Ascending aorta (tissue), 2 donors: ENCODE measurements at regions not wholly inside any gene's neighbourhood (a gene's known extent, or its start where the extent isn't known, plus 50 kb on each side); places are given as distances from the start of the nearest gene placed in this dataset.
"Not testable (repeated sequence)": the region's sequence is repeated elsewhere in the genome, so short reads cannot be mapped to it uniquely, and the experiment has no call there.

Source experiments
- DNase-seq, 2 donors: peaks; one replicate each; pipeline ENCODE4 v3.0.0-alpha.2; 2019; ENCODE audit warnings: low spot score in 2 of 2
- H3K27ac ChIP-seq, 2 donors: fragments of 200-600 bp; sonication (generic); one replicate each; pipeline ENCODE4 v1.5.1; 2016 to 2017; ENCODE audit warnings: mild to moderate bottlenecking in 1 of 2
- H3K27me3 ChIP-seq: fragments of 200-600 bp; sonication (generic); one replicate; pipeline ENCODE4 v1.5.1; 2017
- H3K36me3 ChIP-seq, 2 donors: fragments of 200-600 bp; sonication (generic); one replicate each; pipeline ENCODE4 v1.5.1; 2016
- H3K4me1 ChIP-seq, 2 donors: fragments of 200-600 bp; sonication (generic); one replicate each; pipeline ENCODE4 v1.5.1; 2016 to 2017; ENCODE audit warnings: mild to moderate bottlenecking in 1 of 2
- H3K4me3 ChIP-seq, 2 donors: fragments of 200-600 bp; sonication (generic); one replicate each; pipeline ENCODE4 v1.5.1; 2016 to 2017; ENCODE audit warnings: mild to moderate bottlenecking in 1 of 2
- H3K9me3 ChIP-seq, 2 donors: fragments of 200-600 bp; sonication (generic); one replicate each; pipeline ENCODE4 v1.5.1; 2016
- intact Hi-C: fragments of 100-400 bp; cut with DNase I; formaldehyde crosslinking; loops from one replicate; pipeline ENCODE4 v1.15.1; 2023
- TF ChIP-seq, protein P1 (sequence below), 3 experiments: fragments of 200-600 bp in 2 of 3; fragments of 450-650 bp in 1 of 3; sonication (generic) in 2 of 3; IDR thresholded peaks; one replicate each; pipeline ENCODE4 v1.5.1; 2016 to 2019; ENCODE audit warnings: antibody characterized with exemption in 3 of 3, mild to moderate bottlenecking in 1 of 3, moderate library complexity in 1 of 3

DNA sequence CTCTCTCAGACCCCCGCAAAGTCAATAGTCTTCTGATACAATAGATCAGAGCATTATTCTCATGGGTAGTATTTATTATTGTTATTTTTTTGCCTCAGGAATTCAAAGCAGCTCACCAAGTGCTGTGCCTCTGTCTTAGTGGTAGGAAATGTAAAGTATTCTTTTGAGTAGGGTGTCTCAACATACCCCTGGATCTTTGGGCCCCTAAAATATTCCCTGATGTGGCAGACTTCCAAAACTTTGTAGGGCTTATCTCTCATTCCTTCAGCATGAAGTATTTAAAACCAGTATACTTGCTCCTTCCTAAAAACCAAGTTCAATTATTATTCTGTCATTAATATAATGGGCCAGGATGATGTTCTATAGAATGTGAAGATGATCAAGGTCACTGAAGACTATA is 115.3 kb upstream of the ZNF827 start:
- peaks cover 0 to 8% of the 10 kb centered on the region in 2 donors for H3K4me1 ChIP-seq
- intact Hi-C loops, result loop anchor here (5.0 kb wide), 1 partner anchor 112 kb away; no protein-coding TSS in a partner anchor
- H3K27me3 ChIP-seq, result no peaks in the 10 kb centered on the region
- no peak overlapping the region for H3K4me3 ChIP-seq
- DNase-seq, result no peak
- no peaks in the 10 kb centered on the region for H3K9me3 ChIP-seq
- H3K27ac ChIP-seq, result no peak overlapping the region
- H3K36me3 ChIP-seq, result no peaks in the 10 kb centered on the region
- TF ChIP-seq, protein P1, sequence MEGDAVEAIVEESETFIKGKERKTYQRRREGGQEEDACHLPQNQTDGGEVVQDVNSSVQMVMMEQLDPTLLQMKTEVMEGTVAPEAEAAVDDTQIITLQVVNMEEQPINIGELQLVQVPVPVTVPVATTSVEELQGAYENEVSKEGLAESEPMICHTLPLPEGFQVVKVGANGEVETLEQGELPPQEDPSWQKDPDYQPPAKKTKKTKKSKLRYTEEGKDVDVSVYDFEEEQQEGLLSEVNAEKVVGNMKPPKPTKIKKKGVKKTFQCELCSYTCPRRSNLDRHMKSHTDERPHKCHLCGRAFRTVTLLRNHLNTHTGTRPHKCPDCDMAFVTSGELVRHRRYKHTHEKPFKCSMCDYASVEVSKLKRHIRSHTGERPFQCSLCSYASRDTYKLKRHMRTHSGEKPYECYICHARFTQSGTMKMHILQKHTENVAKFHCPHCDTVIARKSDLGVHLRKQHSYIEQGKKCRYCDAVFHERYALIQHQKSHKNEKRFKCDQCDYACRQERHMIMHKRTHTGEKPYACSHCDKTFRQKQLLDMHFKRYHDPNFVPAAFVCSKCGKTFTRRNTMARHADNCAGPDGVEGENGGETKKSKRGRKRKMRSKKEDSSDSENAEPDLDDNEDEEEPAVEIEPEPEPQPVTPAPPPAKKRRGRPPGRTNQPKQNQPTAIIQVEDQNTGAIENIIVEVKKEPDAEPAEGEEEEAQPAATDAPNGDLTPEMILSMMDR (IDR thresholded peaks at IDR 0.05), result no peak

DNA sequence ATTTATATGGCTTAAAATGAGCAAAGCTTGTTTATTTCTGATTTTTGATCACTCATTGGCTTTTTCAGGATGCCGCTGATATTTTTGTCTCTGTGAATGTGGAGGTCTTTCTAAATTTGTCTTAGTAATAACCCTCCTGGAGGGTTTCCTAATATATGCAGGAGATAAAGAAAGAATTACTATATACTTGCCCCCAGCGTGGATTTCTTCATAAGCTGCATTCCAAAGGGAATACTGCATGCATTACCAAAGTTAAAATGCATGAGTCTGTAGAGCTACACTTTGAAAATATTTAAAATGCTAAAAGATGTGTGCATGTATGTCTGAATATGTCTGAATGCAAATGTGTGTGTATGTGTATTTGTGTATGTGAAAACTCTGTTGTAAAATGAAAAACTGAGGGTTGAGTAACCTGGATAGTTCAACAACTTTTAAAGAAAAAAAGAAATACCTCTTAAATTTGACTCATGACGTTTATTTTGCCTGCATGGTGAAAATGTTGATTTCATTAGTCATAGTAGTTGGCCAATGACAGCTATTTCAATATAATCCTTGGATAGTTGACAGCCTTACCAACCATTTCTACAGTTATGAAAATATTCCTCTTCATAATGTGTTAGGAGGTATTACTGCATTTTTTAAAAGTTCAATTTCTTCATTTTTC is 113.2 kb upstream of the ZNF827 start:
- TF ChIP-seq, protein P1 (IDR thresholded peaks at IDR 0.05), result no peak
- intact Hi-C loops, result loop anchor here (5.0 kb wide), 1 partner anchor 110 kb away; no protein-coding TSS in a partner anchor
- no peak for DNase-seq
- Histone ChIP-seq H3K9me3 (no peaks in the 10 kb centered on the region), H3K4me3 (no peak overlapping the region), H3K27ac (peak overlapping the region; percentile 6 to 61), H3K36me3 (no peaks in the 10 kb centered on the region), H3K27me3 (no peaks in the 10 kb centered on the region), H3K4me1 (peaks cover 0 to 8% of the 10 kb centered on the region in 2 donors)

GRCh38 chr4:146051223-146051622 is 112.6 kb upstream of the ZNF827 start:
- no peaks in the 10 kb centered on the region for H3K36me3 ChIP-seq
- no peaks in the 10 kb centered on the region for H3K9me3 ChIP-seq
- no peak for DNase-seq
- intact Hi-C loops, result loop anchor here (5.0 kb wide), 1 partner anchor 109 kb away; no protein-coding TSS in a partner anchor
- H3K4me3 ChIP-seq, result no peak overlapping the region
- peak overlapping the region; percentile 6 to 61 for H3K27ac ChIP-seq
- H3K4me1 ChIP-seq, result peaks cover 0 to 8% of the 10 kb centered on the region in 2 donors
- TF ChIP-seq, protein P1 (IDR thresholded peaks at IDR 0.05), result no peak
- no peaks in the 10 kb centered on the region for H3K27me3 ChIP-seq

- H3K9me3 ChIP-seq, result no peaks in the 10 kb centered on the region
- no peaks in the 10 kb centered on the region for H3K27me3 ChIP-seq
- intact Hi-C loops, result loop anchor here (5.0 kb wide), 1 partner anchor 108 kb away; no protein-coding TSS in a partner anchor
- no peak overlapping the region for H3K4me3 ChIP-seq
- peaks cover 0 to 8% of the 10 kb centered on the region in 2 donors for H3K4me1 ChIP-seq
- TF ChIP-seq, protein P1 (IDR thresholded peaks at IDR 0.05), result no peak
- DNase-seq, result no peak
- no peak overlapping the region for H3K27ac ChIP-seq
- no peaks in the 10 kb centered on the region for H3K36me3 ChIP-seq
These were observed 111.2 kb upstream of the ZNF827 start for GRCh38 chr4:146049802-146050201.

DNA sequence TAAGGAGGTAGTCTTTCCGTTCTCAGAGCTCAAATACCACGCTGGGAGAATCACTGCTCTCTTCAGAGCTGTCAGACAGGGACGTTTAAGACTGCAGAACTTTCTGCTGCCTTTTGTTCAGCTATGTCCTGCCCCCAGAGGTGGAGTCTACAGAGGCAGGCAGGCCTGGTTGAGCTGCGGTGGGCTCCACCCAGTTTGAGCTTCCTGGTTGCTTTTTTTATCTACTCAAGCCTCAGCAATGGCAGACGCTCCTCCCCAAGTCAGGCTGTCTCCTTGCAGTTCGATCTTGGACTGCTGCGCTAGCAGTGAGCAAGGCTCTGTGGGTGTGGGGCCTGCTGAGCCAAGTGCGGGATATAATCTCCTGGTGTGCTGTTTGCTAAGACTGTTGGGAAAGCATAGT is 109.1 kb upstream of the ZNF827 start:
- intact Hi-C loops, H3K4me1 ChIP-seq, DNase-seq, H3K27me3 ChIP-seq, H3K36me3 ChIP-seq, H3K9me3 ChIP-seq, H3K4me3 ChIP-seq, H3K27ac ChIP-seq: not testable (repeated sequence)

GRCh38 chr4:146041139-146042004 is 102.7 kb upstream of the ZNF827 start:
- no peaks in the 10 kb centered on the region for H3K4me1 ChIP-seq
- H3K36me3 ChIP-seq, result no peaks in the 10 kb centered on the region
- no peaks in the 10 kb centered on the region for H3K9me3 ChIP-seq
- H3K27ac ChIP-seq, result no peak overlapping the region
- TF ChIP-seq, protein P1 (IDR thresholded peaks at IDR 0.05), result no peak
- intact Hi-C loops, result no loop called here
- no peak overlapping the region for H3K4me3 ChIP-seq
- DNase-seq, result no peak
- H3K27me3 ChIP-seq, result no peaks in the 10 kb centered on the region
